ENCODE measurements at regions not wholly inside any gene's neighbourhood (a gene's known extent, or its start where the extent isn't known, plus 50 kb on each side); places are given as distances from the start of the nearest gene placed in this dataset.

GRCh38 chr13:83298617-83299016 is 583.7 kb downstream of the SLITRK1 start:
- TF ChIP-seq, protein P1, sequence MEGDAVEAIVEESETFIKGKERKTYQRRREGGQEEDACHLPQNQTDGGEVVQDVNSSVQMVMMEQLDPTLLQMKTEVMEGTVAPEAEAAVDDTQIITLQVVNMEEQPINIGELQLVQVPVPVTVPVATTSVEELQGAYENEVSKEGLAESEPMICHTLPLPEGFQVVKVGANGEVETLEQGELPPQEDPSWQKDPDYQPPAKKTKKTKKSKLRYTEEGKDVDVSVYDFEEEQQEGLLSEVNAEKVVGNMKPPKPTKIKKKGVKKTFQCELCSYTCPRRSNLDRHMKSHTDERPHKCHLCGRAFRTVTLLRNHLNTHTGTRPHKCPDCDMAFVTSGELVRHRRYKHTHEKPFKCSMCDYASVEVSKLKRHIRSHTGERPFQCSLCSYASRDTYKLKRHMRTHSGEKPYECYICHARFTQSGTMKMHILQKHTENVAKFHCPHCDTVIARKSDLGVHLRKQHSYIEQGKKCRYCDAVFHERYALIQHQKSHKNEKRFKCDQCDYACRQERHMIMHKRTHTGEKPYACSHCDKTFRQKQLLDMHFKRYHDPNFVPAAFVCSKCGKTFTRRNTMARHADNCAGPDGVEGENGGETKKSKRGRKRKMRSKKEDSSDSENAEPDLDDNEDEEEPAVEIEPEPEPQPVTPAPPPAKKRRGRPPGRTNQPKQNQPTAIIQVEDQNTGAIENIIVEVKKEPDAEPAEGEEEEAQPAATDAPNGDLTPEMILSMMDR (conservative IDR thresholded peaks at IDR 0.05; ENCODE audit: low read length) = no peak
- no peak for TF ChIP-seq EZH2phosphoT487 (IDR thresholded peaks at IDR 0.05; ENCODE audit: borderline replicate concordance, low read depth, low read length)
